ENCODE measurements at regions not wholly inside any gene's neighbourhood (a gene's known extent, or its start where the extent isn't known, plus 50 kb on each side); places are given as distances from the start of the nearest gene placed in this dataset.

- no peak for ATAC-seq
- intact Hi-C loops (cut with DNase I) = no loop called here
- no peak for DNase-seq (ENCODE audit: missing footprints)
Measured at GRCh38 chr5:3349704-3350565, 245.7 kb upstream of the IRX1 start.

- ATAC-seq = no peak
- intact Hi-C loops (cut with DNase I) = no loop called here
Measured at GRCh38 chr5:3348576-3349535, 246.8 kb upstream of the IRX1 start.

GRCh38 chr5:3347741-3348140 lies 247.9 kb upstream of the IRX1 start:
- ATAC-seq = no peak
- intact Hi-C loops (cut with DNase I) = no loop called here
- DNase-seq (ENCODE audit: missing footprints) = no peak

More at GRCh38 chr5:3348576-3349535, 246.8 kb upstream of the IRX1 start:
- no peak for DNase-seq (ENCODE audit: missing footprints)

- intact Hi-C loops (cut with DNase I) = no loop called here
- DNase-seq (ENCODE audit: missing footprints) (no peak), ATAC-seq (no peak)
Measured at GRCh38 chr5:3346111-3346820, 249.4 kb upstream of the IRX1 start.

GRCh38 chr5:3345195-3345594 lies 250.4 kb upstream of the IRX1 start:
- DNase-seq (ENCODE audit: missing footprints) = no peak
- no peak for ATAC-seq
- intact Hi-C loops (cut with DNase I) = no loop called here

GRCh38 chr5:3344671-3345070 lies 251.0 kb upstream of the IRX1 start:
- intact Hi-C loops (cut with DNase I) = no loop called here
- ATAC-seq (no peak), DNase-seq (ENCODE audit: missing footprints) (no peak)

- no peak for ATAC-seq
- intact Hi-C loops (cut with DNase I) = no loop called here
- DNase-seq (ENCODE audit: missing footprints) = no peak
Measured at GRCh38 chr5:3343911-3344310, 251.7 kb upstream of the IRX1 start.

- DNase-seq (ENCODE audit: missing footprints) (no peak), ATAC-seq (no peak)
- intact Hi-C loops (cut with DNase I) = no loop called here
Measured at GRCh38 chr5:3343211-3343610, 252.4 kb upstream of the IRX1 start.

- intact Hi-C loops (cut with DNase I) = no loop called here
- no peak for ATAC-seq
- no peak for DNase-seq (ENCODE audit: missing footprints)
Measured at GRCh38 chr5:3342271-3343100, 253.1 kb upstream of the IRX1 start.

- DNase-seq (ENCODE audit: missing footprints) = no peak
- no peak for ATAC-seq
- intact Hi-C loops (cut with DNase I) = no loop called here
Measured at GRCh38 chr5:3341446-3342240, 254.0 kb upstream of the IRX1 start.

GRCh38 chr5:3340471-3340870 lies 255.2 kb upstream of the IRX1 start:
- intact Hi-C loops (cut with DNase I) = no loop called here
- ATAC-seq = no peak
- DNase-seq (ENCODE audit: missing footprints) = no peak

- intact Hi-C loops (cut with DNase I) = no loop called here
- no peak for DNase-seq (ENCODE audit: missing footprints)
- ATAC-seq = no peak
Measured at GRCh38 chr5:3339798-3340115, 255.9 kb upstream of the IRX1 start.

GRCh38 chr5:3339092-3339797 lies 256.4 kb upstream of the IRX1 start:
- DNase-seq (ENCODE audit: missing footprints) = no peak
- no peak for ATAC-seq
- intact Hi-C loops (cut with DNase I) = no loop called here

- DNase-seq (ENCODE audit: missing footprints) (no peak), ATAC-seq (no peak)
- intact Hi-C loops (cut with DNase I) = no loop called here
Measured at GRCh38 chr5:3337812-3338541, 257.7 kb upstream of the IRX1 start.

- ATAC-seq = no peak
- intact Hi-C loops (cut with DNase I) = no loop called here
- DNase-seq (ENCODE audit: missing footprints) = no peak
Measured at GRCh38 chr5:3336666-3337065, 259.0 kb upstream of the IRX1 start.

GRCh38 chr5:3335301-3335700 lies 260.3 kb upstream of the IRX1 start:
- DNase-seq (ENCODE audit: missing footprints) (no peak), ATAC-seq (no peak)
- intact Hi-C loops (cut with DNase I) = no loop called here

GRCh38 chr5:3333836-3334235 lies 261.8 kb upstream of the IRX1 start:
- intact Hi-C loops (cut with DNase I) = no loop called here
- no peak for ATAC-seq
- DNase-seq (ENCODE audit: missing footprints) = no peak
